Right lobe of liver (tissue), 6 donors: ENCODE measurements at regions not wholly inside any gene's neighbourhood (a gene's known extent, or its start where the extent isn't known, plus 50 kb on each side); places are given as distances from the start of the nearest gene placed in this dataset.

Experiments
- ATAC-seq, 4 donors: fragments of 200-7000 bp; cut with Tn5 transposase; one replicate each; pipeline ENCODE4 v1.9.1; 2020; ENCODE audit warnings: mild to moderate bottlenecking in 4 of 4, moderate library complexity in 4 of 4
- DNase-seq, 3 donors: peaks; one replicate each; pipeline ENCODE4 v3.0.0-alpha.2; 2020
- H3K27ac ChIP-seq, 3 donors: fragments of 200-600 bp; one replicate each; pipeline ENCODE4 v1.8.0; 2022
- H3K27me3 ChIP-seq, 2 donors: fragments of 200-600 bp; one replicate each; pipeline ENCODE4 v1.8.0; 2022
- H3K36me3 ChIP-seq, 4 donors: fragments of 200-600 bp; sonication (generic) in 1 of 4; one replicate each; pipeline versions ENCODE4 v1.5.1 to v1.8.0; 2017 to 2022; ENCODE audit warnings: control low read depth in 1 of 4
- H3K4me1 ChIP-seq, 4 donors: fragments of 200-600 bp; sonication (generic) in 1 of 4; one replicate each; pipeline versions ENCODE4 v1.5.1 to v1.8.0; 2017 to 2022; ENCODE audit warnings: control low read depth in 1 of 4
- H3K4me3 ChIP-seq, 3 donors: fragments of 200-600 bp; one replicate each; pipeline ENCODE4 v1.8.0; 2022
- H3K9me3 ChIP-seq, 4 donors: fragments of 200-600 bp; sonication (generic) in 1 of 4; one replicate each; pipeline versions ENCODE4 v1.5.1 to v1.8.0; 2017 to 2022; ENCODE audit warnings: control low read depth in 1 of 4
- POLR2A ChIP-seq: fragments of 450-650 bp; IDR thresholded peaks from one replicate; pipeline ENCODE4 v1.6.1; 2017; ENCODE audit warnings: antibody characterized with exemption, mild to moderate bottlenecking
- WGBS: methylation state at CpG from one replicate; pipeline ENCODE4 v1.1.6; 2018; ENCODE audit warnings: low coverage, low lambda C conversion rate; ENCODE audit not compliant: insufficient coverage; ENCODE audit errors: missing lambda C conversion rate; 5-methylcytosine and 5-hydroxymethylcytosine counted together
- intact Hi-C, 2 donors: fragments of 100-400 bp; cut with DNase I; formaldehyde crosslinking; loops; one replicate each; pipeline versions ENCODE4 v1.11.2 to v1.14.1; 2022
- TF ChIP-seq, protein P1 (sequence below), 4 donors: fragments of 200-600 bp in 3 of 4; fragments of 450-650 bp in 1 of 4; IDR thresholded peaks; one replicate each; pipeline versions ENCODE4 v1.5.1 to v1.8.0; 2016 to 2022; ENCODE audit warnings: antibody characterized with exemption in 4 of 4, mild to moderate bottlenecking in 2 of 4
- donor health status: DM: no; HTN: yes; CAD: no.
- donor health status: DM: no; HTN: no; CAD: no.
- donor health status: DM: no; HTN: no; CAD: no.
- donor health status: DM: no; HTN: yes; CAD: no.
- donor health status: DM: no; HTN: yes; CAD: no.

DNA sequence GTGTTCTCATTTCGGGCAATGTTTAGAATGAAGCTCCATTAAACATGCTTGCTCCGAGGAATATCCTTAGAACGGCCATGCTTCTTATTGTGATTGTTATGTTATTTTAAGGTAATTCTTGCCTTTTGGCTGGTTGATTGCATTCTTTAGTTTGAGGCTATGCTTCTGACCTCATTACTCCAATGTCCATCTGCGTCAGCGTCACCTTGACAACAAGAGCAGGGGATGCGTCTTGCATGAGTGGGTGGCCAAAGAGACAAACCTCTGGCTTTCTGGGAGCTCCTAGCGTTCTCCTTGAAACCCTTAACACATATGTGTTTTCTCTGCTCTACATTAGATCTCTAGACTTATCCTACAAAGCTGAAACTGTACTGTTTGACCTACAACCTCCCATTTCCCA is 184.3 kb downstream of the THBS2 start:
- Histone ChIP-seq H3K9me3 (no peaks in the 10 kb centered on the region), H3K4me3 (no peak overlapping the region), H3K4me1 (no peaks in the 10 kb centered on the region), H3K27ac (no peak overlapping the region), H3K27me3 (no peaks in the 10 kb centered on the region), H3K36me3 (no peaks in the 10 kb centered on the region)
- DNase-seq (no peak), ATAC-seq (no peak)
- 78% methylated on average over 7 of the region's 7 CpGs for WGBS
- intact Hi-C loops = no loop called here
- TF ChIP-seq POLR2A = no peak
- TF ChIP-seq, protein P1, sequence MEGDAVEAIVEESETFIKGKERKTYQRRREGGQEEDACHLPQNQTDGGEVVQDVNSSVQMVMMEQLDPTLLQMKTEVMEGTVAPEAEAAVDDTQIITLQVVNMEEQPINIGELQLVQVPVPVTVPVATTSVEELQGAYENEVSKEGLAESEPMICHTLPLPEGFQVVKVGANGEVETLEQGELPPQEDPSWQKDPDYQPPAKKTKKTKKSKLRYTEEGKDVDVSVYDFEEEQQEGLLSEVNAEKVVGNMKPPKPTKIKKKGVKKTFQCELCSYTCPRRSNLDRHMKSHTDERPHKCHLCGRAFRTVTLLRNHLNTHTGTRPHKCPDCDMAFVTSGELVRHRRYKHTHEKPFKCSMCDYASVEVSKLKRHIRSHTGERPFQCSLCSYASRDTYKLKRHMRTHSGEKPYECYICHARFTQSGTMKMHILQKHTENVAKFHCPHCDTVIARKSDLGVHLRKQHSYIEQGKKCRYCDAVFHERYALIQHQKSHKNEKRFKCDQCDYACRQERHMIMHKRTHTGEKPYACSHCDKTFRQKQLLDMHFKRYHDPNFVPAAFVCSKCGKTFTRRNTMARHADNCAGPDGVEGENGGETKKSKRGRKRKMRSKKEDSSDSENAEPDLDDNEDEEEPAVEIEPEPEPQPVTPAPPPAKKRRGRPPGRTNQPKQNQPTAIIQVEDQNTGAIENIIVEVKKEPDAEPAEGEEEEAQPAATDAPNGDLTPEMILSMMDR (IDR thresholded peaks at IDR 0.05) = no peak

DNA sequence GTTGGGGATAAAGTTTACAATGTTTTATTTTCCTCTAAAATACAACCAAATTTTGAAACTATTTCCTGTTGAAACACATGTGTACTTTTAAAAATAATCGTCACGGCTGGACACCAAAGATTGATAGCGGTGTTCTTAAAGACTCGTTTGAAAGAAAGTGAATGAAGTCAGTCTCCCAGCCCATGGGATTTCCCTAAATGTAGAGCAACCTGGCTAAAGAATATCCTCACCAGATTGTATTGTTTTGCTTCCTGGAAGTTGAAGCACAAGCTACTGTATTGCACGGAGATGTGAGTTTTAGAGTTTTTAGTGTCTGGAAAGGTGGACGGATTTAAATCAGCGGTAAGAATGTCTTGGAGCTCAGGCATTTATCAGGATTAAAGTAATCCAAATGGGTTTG is 189.5 kb downstream of the THBS2 start:
- H3K9me3 ChIP-seq = no peaks in the 10 kb centered on the region
- no peak for DNase-seq
- no peaks in the 10 kb centered on the region for H3K27me3 ChIP-seq
- no peak overlapping the region for H3K27ac ChIP-seq
- no peaks in the 10 kb centered on the region for H3K4me1 ChIP-seq
- H3K36me3 ChIP-seq = no peaks in the 10 kb centered on the region
- no peak overlapping the region for H3K4me3 ChIP-seq
- WGBS = 72% methylated on average over 7 of the region's 7 CpGs
- no peak for TF ChIP-seq POLR2A
- TF ChIP-seq, protein P1 (IDR thresholded peaks at IDR 0.05) = no peak
- intact Hi-C loops = no loop called here
- no peak for ATAC-seq

DNA sequence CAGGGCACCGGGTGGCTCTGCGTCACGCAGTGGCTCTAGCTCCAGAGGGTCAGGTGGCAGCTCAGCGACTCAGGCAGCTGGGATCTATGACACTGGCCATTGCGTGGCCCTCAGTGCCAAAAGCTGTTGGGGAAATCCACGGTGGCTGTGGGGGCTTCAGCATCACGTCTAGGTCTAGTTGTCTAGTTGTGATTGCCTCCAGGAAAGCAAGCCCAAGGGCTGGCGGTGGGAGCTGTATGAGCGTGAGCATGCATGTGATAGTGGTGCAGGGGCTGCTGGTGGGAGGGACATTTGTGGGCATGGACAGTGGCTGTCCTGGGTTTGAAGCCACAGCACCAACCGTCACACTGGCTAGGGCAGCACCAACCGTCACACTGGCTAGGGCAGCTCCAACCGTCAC is 191.4 kb downstream of the THBS2 start:
- Histone ChIP-seq H3K4me1 (no peaks in the 10 kb centered on the region), H3K27ac (no peak overlapping the region), H3K9me3 (no peaks in the 10 kb centered on the region), H3K27me3 (no peaks in the 10 kb centered on the region), H3K4me3 (no peak overlapping the region), H3K36me3 (no peaks in the 10 kb centered on the region)
- intact Hi-C loops = no loop called here
- WGBS = 30% methylated on average over 2 of the region's 12 CpGs
- no peak for DNase-seq
- no peak for ATAC-seq
- TF ChIP-seq, protein P1 (IDR thresholded peaks at IDR 0.05) = no peak
- no peak for TF ChIP-seq POLR2A

DNA sequence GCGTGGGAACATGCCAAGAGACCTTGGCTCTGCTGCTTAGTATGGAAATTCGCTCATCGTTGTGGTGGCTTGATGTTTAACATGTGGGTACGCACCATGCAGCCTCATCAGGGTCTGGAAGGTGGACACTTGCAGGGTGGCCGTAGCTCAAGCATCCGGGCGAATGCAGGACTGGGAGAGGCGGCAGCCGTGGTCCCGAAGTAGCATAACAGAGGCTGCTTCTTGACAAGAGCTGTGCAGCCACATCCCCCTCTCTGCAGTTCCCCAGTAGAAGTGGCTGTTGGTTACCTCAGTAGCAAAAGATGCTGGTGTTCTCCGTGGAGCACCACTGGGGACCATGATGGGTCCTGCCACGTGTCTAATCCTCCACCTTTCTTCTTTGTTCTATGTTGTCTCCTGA is 195.0 kb downstream of the THBS2 start:
- ATAC-seq (no peak), DNase-seq (no peak)
- Histone ChIP-seq H3K4me3 (no peak overlapping the region), H3K9me3 (no peaks in the 10 kb centered on the region), H3K4me1 (no peaks in the 10 kb centered on the region), H3K36me3 (no peaks in the 10 kb centered on the region), H3K27me3 (no peaks in the 10 kb centered on the region), H3K27ac (no peak overlapping the region)
- 60% methylated on average over 1 of the region's 12 CpGs for WGBS
- TF ChIP-seq, protein P1 (IDR thresholded peaks at IDR 0.05) = no peak
- TF ChIP-seq POLR2A = no peak
- intact Hi-C loops = no loop called here

DNA sequence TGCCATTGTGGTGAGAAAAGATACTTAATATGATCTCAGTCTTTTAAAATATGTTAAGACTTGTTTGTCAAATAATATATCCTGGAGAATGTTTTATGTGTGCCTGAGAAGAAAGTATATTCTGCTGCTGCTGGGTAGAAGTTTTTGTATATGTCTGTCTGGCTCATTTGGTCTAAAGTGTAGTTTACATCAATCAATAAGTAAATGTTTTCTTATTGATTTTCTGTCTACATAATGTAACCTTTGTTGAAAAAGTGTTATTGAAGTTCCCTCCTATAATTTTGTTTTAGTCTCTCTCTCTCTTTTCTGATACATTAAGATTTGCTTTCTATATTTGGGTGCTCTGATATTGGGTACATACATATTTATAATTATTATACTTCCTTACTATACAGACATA is 201.2 kb downstream of the THBS2 start:
- H3K27me3 ChIP-seq = peaks cover 0 to 4% of the 10 kb centered on the region in 2 donors
- intact Hi-C loops = no loop called here
- TF ChIP-seq, protein P1 (IDR thresholded peaks at IDR 0.05) = no peak
- TF ChIP-seq POLR2A = no peak
- ATAC-seq (no peak), DNase-seq (no peak)
- H3K4me3 ChIP-seq = no peak overlapping the region
- H3K4me1 ChIP-seq = no peaks in the 10 kb centered on the region
- no peak overlapping the region for H3K27ac ChIP-seq
- no peaks in the 10 kb centered on the region for H3K9me3 ChIP-seq
- H3K36me3 ChIP-seq = no peaks in the 10 kb centered on the region
